Ovary (tissue), 3 donors: ENCODE measurements at regions not wholly inside any gene's neighbourhood (a gene's known extent, or its start where the extent isn't known, plus 50 kb on each side); places are given as distances from the start of the nearest gene placed in this dataset.
"Not testable (repeated sequence)": the region's sequence is repeated elsewhere in the genome, so short reads cannot be mapped to it uniquely, and the experiment has no call there.

ENCODE experiments used
- CTCF ChIP-seq, 3 donors: fragments of 450-650 bp in 2 of 3; fragments of 200-600 bp in 1 of 3; IDR thresholded peaks; one replicate each; pipeline versions ENCODE4 v1.5.1 to v1.8.0; 2016 to 2022; ENCODE audit warnings: antibody characterized with exemption in 3 of 3, mild to moderate bottlenecking in 1 of 3
- POLR2A ChIP-seq: fragments of 450-650 bp; IDR thresholded peaks from one replicate; pipeline ENCODE4 v1.6.1; 2017; ENCODE audit warnings: antibody characterized with exemption, mild to moderate bottlenecking, moderate library complexity
- donor health status: DM: no; HTN: no; CAD: no.

- TF ChIP-seq CTCF (IDR thresholded peaks at IDR 0.05); POLR2A: not testable (repeated sequence)
These were observed 218.5 kb downstream of the RTP5 start for GRCh38 chr2:242088044-242088443.
